DOHH2 (cell line): ENCODE measurements at regions not wholly inside any gene's neighbourhood (a gene's known extent, or its start where the extent isn't known, plus 50 kb on each side); places are given as distances from the start of the nearest gene placed in this dataset.

Source experiments
- EZH2phosphoT487 ChIP-seq: fragments of 200-600 bp; sonication (generic); IDR thresholded peaks from 2 replicates; pipeline ENCODE4 v1.6.1; 2017; ENCODE audit warnings: borderline replicate concordance, mild to moderate bottlenecking, antibody characterized with exemption, low read length, moderate library complexity, mixed read lengths
- TF ChIP-seq, protein P1 (sequence below): fragments of 200-600 bp; sonication (generic); IDR thresholded peaks from one replicate; pipeline ENCODE4 v1.5.1; 2014; ENCODE audit warnings: antibody characterized with exemption, mild to moderate bottlenecking, low read depth, low read length; ENCODE audit not compliant: poor library complexity, severe bottlenecking

DNA sequence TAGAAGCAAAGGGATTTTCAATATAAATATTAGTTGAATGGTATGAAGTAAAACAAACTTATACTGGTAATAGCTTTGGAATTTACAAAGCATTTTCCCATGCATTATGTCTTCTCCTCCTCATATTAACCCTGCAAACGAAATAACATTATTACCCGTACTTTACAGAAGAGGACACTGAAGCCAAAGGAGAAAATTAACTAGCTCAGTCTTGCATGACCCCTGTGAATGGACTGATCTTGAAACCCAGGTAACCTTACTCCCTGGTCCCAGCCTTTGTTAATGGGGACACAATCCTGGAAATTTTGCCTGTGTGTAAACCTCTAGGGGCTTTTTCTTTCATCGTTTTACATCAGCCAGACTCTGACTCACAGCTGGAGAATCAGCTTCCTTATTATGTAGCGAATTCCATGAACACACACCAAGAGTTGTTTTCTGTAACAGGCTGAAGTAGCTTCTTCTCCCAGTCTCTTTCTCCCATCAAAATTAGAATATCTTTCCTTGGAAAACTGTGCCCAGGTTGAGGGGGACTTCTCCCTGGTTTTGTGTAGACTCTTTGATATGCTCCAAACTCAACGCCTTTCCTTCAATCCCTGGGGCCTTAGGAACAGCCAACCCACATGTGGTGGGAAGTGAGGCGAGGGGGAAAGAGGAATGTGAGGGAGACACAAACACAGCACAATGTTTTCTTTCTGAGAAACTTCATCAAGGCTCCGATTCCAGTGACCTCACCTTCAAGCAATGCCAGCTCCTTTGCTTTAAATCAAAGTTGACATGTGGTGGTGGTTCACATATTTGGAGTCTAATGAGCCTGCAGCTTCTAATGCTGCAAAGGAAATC, 480.9 kb upstream of the PAPPA start:
- TF ChIP-seq, protein P1, sequence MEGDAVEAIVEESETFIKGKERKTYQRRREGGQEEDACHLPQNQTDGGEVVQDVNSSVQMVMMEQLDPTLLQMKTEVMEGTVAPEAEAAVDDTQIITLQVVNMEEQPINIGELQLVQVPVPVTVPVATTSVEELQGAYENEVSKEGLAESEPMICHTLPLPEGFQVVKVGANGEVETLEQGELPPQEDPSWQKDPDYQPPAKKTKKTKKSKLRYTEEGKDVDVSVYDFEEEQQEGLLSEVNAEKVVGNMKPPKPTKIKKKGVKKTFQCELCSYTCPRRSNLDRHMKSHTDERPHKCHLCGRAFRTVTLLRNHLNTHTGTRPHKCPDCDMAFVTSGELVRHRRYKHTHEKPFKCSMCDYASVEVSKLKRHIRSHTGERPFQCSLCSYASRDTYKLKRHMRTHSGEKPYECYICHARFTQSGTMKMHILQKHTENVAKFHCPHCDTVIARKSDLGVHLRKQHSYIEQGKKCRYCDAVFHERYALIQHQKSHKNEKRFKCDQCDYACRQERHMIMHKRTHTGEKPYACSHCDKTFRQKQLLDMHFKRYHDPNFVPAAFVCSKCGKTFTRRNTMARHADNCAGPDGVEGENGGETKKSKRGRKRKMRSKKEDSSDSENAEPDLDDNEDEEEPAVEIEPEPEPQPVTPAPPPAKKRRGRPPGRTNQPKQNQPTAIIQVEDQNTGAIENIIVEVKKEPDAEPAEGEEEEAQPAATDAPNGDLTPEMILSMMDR: no peak
- TF ChIP-seq EZH2phosphoT487: no peak
